Parathyroid adenoma (tissue), 2 donors: ENCODE measurements at regions not wholly inside any gene's neighbourhood (a gene's known extent, or its start where the extent isn't known, plus 50 kb on each side); places are given as distances from the start of the nearest gene placed in this dataset.
"Not testable (repeated sequence)": the region's sequence is repeated elsewhere in the genome, so short reads cannot be mapped to it uniquely, and the experiment has no call there.

Experiments
- H2AFZ ChIP-seq: fragments of 300-600 bp; sonication (generic); one replicate; pipeline ENCODE4 v1.7.0; 2017; ENCODE audit warnings: antibody characterized with exemption, mild to moderate bottlenecking
- H3K27ac ChIP-seq: fragments of 300-600 bp; sonication (generic); one replicate; pipeline ENCODE4 v1.7.0; 2017
- H3K27me3 ChIP-seq: fragments of 300-600 bp; sonication (generic); one replicate; pipeline ENCODE4 v1.7.0; 2017; ENCODE audit warnings: low read length; ENCODE audit not compliant: control insufficient read depth, insufficient read depth
- H3K36me3 ChIP-seq: fragments of 300-600 bp; sonication (generic); one replicate; pipeline ENCODE4 v1.7.0; 2017; ENCODE audit warnings: low read length; ENCODE audit not compliant: control insufficient read depth, insufficient read depth
- H3K4me1 ChIP-seq: fragments of 300-600 bp; sonication (generic); one replicate; pipeline ENCODE4 v1.7.0; 2017; ENCODE audit warnings: control low read depth
- H3K4me2 ChIP-seq: fragments of 300-600 bp; sonication (generic); one replicate; pipeline ENCODE4 v1.7.0; 2017; ENCODE audit warnings: low read length
- H3K4me3 ChIP-seq: fragments of 300-600 bp; sonication (generic); one replicate; pipeline ENCODE4 v1.7.0; 2017; ENCODE audit warnings: low read depth, low read length
- H3K79me2 ChIP-seq: fragments of 300-600 bp; sonication (generic); one replicate; pipeline ENCODE4 v1.7.0; 2017; ENCODE audit warnings: control low read depth
- H3K9ac ChIP-seq: fragments of 300-600 bp; sonication (generic); one replicate; pipeline ENCODE4 v1.7.0; 2017; ENCODE audit warnings: mild to moderate bottlenecking
- H3K9me3 ChIP-seq: fragments of 300-600 bp; sonication (generic); one replicate; pipeline ENCODE4 v1.7.0; 2017; ENCODE audit warnings: low read length; ENCODE audit not compliant: control insufficient read depth
- TF ChIP-seq, protein P1 (sequence below): fragments of 300-600 bp; sonication (generic); IDR thresholded peaks from one replicate; pipeline ENCODE4 v1.7.0; 2017; ENCODE audit warnings: antibody characterized with exemption, mild to moderate bottlenecking
- donor health status: primary hyperparathyroidism.

GRCh38 chr16:7866144-7866543 is 533.5 kb downstream of the RBFOX1 start:
- Histone ChIP-seq H3K79me2 (no peaks in the 10 kb centered on the region), H3K27ac (no peak overlapping the region), H3K9me3 (no peaks in the 10 kb centered on the region), H3K36me3 (no peaks in the 10 kb centered on the region), H3K9ac (no peak overlapping the region), H3K4me1 (no peaks in the 10 kb centered on the region), H3K27me3 (no peaks in the 10 kb centered on the region), H2AFZ (no peak overlapping the region), H3K4me3 (no peak overlapping the region), H3K4me2 (no peak overlapping the region)
- TF ChIP-seq, protein P1, sequence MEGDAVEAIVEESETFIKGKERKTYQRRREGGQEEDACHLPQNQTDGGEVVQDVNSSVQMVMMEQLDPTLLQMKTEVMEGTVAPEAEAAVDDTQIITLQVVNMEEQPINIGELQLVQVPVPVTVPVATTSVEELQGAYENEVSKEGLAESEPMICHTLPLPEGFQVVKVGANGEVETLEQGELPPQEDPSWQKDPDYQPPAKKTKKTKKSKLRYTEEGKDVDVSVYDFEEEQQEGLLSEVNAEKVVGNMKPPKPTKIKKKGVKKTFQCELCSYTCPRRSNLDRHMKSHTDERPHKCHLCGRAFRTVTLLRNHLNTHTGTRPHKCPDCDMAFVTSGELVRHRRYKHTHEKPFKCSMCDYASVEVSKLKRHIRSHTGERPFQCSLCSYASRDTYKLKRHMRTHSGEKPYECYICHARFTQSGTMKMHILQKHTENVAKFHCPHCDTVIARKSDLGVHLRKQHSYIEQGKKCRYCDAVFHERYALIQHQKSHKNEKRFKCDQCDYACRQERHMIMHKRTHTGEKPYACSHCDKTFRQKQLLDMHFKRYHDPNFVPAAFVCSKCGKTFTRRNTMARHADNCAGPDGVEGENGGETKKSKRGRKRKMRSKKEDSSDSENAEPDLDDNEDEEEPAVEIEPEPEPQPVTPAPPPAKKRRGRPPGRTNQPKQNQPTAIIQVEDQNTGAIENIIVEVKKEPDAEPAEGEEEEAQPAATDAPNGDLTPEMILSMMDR, result no peak

DNA sequence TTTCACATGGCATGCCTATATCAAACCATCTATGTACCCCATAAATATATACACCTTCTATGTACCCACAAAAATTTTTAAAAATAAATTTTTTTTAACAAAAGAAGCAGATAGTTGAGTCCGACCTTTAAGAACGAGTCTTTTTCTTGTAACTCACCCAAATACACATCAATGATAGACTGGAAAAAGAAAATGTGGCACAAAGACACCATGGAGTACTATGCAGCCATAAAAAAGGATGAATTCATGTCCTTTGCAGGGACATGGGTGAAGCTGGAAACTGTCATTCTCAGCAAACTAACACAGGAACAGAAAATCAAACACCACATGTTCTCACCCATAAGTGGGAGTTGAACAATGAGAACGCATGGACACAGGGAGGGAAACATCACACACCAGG is 532.7 kb downstream of the RBFOX1 start:
- H3K4me1 ChIP-seq, H3K9ac ChIP-seq, H3K4me3 ChIP-seq, H3K27me3 ChIP-seq, H2AFZ ChIP-seq, H3K27ac ChIP-seq, H3K36me3 ChIP-seq, H3K79me2 ChIP-seq, H3K9me3 ChIP-seq, H3K4me2 ChIP-seq: not testable (repeated sequence)

GRCh38 chr16:7861891-7862582 is 529.4 kb downstream of the RBFOX1 start:
- H3K79me2 ChIP-seq, result no peaks in the 10 kb centered on the region
- no peaks in the 10 kb centered on the region for H3K4me1 ChIP-seq
- no peak overlapping the region for H3K27ac ChIP-seq
- H3K9me3 ChIP-seq, result no peaks in the 10 kb centered on the region
- H3K27me3 ChIP-seq, result no peaks in the 10 kb centered on the region
- TF ChIP-seq, protein P1, result no peak
- H3K36me3 ChIP-seq, result no peaks in the 10 kb centered on the region
- H3K4me3 ChIP-seq, result no peak overlapping the region
- H2AFZ ChIP-seq, result no peak overlapping the region
- no peak overlapping the region for H3K4me2 ChIP-seq
- H3K9ac ChIP-seq, result no peak overlapping the region

DNA sequence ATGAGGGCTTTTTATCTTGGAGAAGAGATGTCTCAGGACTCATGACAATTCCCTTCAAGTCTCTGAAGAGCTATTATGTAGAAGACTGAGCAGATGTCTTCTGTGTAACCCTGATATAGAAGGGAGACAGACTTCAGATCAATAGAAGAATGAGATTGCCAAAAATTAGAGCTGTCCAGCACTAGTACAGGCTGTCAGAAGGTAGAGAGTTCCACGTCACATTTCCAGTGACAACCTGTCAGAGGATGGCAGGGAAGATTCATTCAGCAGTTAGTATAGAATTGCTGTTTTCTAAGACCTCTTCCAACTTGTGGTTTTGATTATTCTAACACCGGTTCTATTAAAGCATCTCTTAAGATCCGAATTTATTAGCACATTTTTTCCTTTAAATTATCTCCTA is 520.6 kb downstream of the RBFOX1 start:
- Histone ChIP-seq H3K9me3 (no peaks in the 10 kb centered on the region), H3K4me1 (no peaks in the 10 kb centered on the region), H3K79me2 (no peaks in the 10 kb centered on the region), H3K27me3 (no peaks in the 10 kb centered on the region), H3K4me2 (no peak overlapping the region), H3K4me3 (no peak overlapping the region), H3K27ac (no peak overlapping the region), H2AFZ (no peak overlapping the region), H3K9ac (no peak overlapping the region), H3K36me3 (no peaks in the 10 kb centered on the region)
- TF ChIP-seq, protein P1, result no peak

DNA sequence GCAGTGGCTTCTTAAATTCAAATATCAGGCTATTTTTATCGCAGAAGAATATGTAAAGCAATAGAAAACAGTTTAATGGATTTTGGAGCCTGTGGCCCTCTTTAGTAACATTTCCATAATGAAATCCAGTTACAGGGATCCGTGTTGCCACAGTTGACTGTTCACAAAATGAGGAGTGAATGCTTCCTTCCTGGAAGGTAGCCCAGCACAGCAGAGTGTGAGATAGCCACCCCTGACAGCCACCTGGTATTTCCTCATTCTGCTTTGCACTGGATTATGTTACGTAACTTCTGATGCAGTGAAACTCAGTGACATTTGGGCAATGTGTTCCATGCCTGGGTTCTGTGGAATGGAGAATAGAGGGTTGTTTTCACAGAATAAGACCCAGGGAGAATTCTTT is 517.2 kb downstream of the RBFOX1 start:
- Histone ChIP-seq H3K4me2 (no peak overlapping the region), H3K79me2 (no peaks in the 10 kb centered on the region), H3K27ac (no peak overlapping the region), H2AFZ (no peak overlapping the region), H3K36me3 (no peaks in the 10 kb centered on the region), H3K4me3 (no peak overlapping the region), H3K9me3 (no peaks in the 10 kb centered on the region), H3K27me3 (no peaks in the 10 kb centered on the region), H3K4me1 (no peaks in the 10 kb centered on the region), H3K9ac (no peak overlapping the region)
- TF ChIP-seq, protein P1, result no peak
